ENCODE measurements at regions not wholly inside any gene's neighbourhood (a gene's known extent, or its start where the extent isn't known, plus 50 kb on each side); places are given as distances from the start of the nearest gene placed in this dataset.
"Not testable (repeated sequence)": the region's sequence is repeated elsewhere in the genome, so short reads cannot be mapped to it uniquely, and the experiment has no call there.

- Histone ChIP-seq H3K9me3 (ENCODE audit: insufficient read depth, low read depth, low read length) (no peaks in the 10 kb centered on the region), H3K36me3 (ENCODE audit: insufficient read depth, low read length) (no peaks in the 10 kb centered on the region), H3K27me3 (ENCODE audit: insufficient read depth, low read length) (no peaks in the 10 kb centered on the region), H3K9ac (ENCODE audit: low read depth, low read length) (no peak overlapping the region), H3K27ac (ENCODE audit: low read depth, low read length) (no peak overlapping the region), H3K4me1 (ENCODE audit: insufficient read depth, low read length) (0 out of 2 replicates have a peak, but pooled peaks cover under 1% of the 10 kb centered on the region), H3K4me3 (ENCODE audit: low read length) (no peak overlapping the region)
Measured at GRCh38 chr5:108587821-108588220, 159.9 kb upstream of the FER start.

GRCh38 chr5:108581026-108581425, 166.7 kb upstream of the FER start:
- Histone ChIP-seq H3K9me3 (ENCODE audit: insufficient read depth, low read depth, low read length) (no peaks in the 10 kb centered on the region), H3K36me3 (ENCODE audit: insufficient read depth, low read length) (no peaks in the 10 kb centered on the region), H3K9ac (ENCODE audit: low read depth, low read length) (no peak overlapping the region), H3K4me1 (ENCODE audit: insufficient read depth, low read length) (0 out of 2 replicates have a peak, but pooled peaks cover 4% of the 10 kb centered on the region), H3K4me3 (ENCODE audit: low read length) (no peak overlapping the region), H3K27ac (ENCODE audit: low read depth, low read length) (no peak overlapping the region), H3K27me3 (ENCODE audit: insufficient read depth, low read length) (no peaks in the 10 kb centered on the region)

GRCh38 chr5:108579236-108579635, 168.5 kb upstream of the FER start:
- Histone ChIP-seq H3K9ac (ENCODE audit: low read depth, low read length) (no peak overlapping the region), H3K27ac (ENCODE audit: low read depth, low read length) (no peak overlapping the region), H3K4me3 (ENCODE audit: low read length) (no peak overlapping the region), H3K4me1 (ENCODE audit: insufficient read depth, low read length) (0 out of 2 replicates have a peak, but pooled peaks cover 4% of the 10 kb centered on the region), H3K36me3 (ENCODE audit: insufficient read depth, low read length) (no peaks in the 10 kb centered on the region), H3K9me3 (ENCODE audit: insufficient read depth, low read depth, low read length) (peaks cover 11% of the 10 kb centered on the region), H3K27me3 (ENCODE audit: insufficient read depth, low read length) (no peaks in the 10 kb centered on the region)
- 94% methylated on average over 4 of the region's 4 CpGs for WGBS

- Histone ChIP-seq H3K4me1 (ENCODE audit: insufficient read depth, low read length) (0 out of 2 replicates have a peak, but pooled peaks cover 4% of the 10 kb centered on the region), H3K9ac (ENCODE audit: low read depth, low read length) (no peak overlapping the region), H3K9me3 (ENCODE audit: insufficient read depth, low read depth, low read length) (peaks cover 12% of the 10 kb centered on the region), H3K27me3 (ENCODE audit: insufficient read depth, low read length) (no peaks in the 10 kb centered on the region), H3K27ac (ENCODE audit: low read depth, low read length) (no peak overlapping the region), H3K4me3 (ENCODE audit: low read length) (no peak overlapping the region), H3K36me3 (ENCODE audit: insufficient read depth, low read length) (no peaks in the 10 kb centered on the region)
- no CpG with 5 or more reads among the region's 1 CpG for WGBS
Measured at GRCh38 chr5:108578791-108579190, 168.9 kb upstream of the FER start.

GRCh38 chr5:108567429-108567828, 180.3 kb upstream of the FER start:
- no peaks in the 10 kb centered on the region for H3K36me3 ChIP-seq (ENCODE audit: insufficient read depth, low read length)
- H3K9me3 ChIP-seq (ENCODE audit: insufficient read depth, low read depth, low read length), result peaks cover 12% of the 10 kb centered on the region
- peaks cover 13% of the 10 kb centered on the region for H3K4me1 ChIP-seq (ENCODE audit: insufficient read depth, low read length)
- no peak overlapping the region for H3K4me3 ChIP-seq (ENCODE audit: low read length)
- WGBS, result 86% methylated on average over 9 of the region's 9 CpGs
- no peak overlapping the region for H3K9ac ChIP-seq (ENCODE audit: low read depth, low read length)
- H3K27me3 ChIP-seq (ENCODE audit: insufficient read depth, low read length), result no peaks in the 10 kb centered on the region
- no peak overlapping the region for H3K27ac ChIP-seq (ENCODE audit: low read depth, low read length)

- Histone ChIP-seq H3K27ac (ENCODE audit: low read depth, low read length) (peak overlapping the region; percentile 6; the same call in 1 of the 2 replicates), H3K27me3 (ENCODE audit: insufficient read depth, low read length) (no peaks in the 10 kb centered on the region), H3K9me3 (ENCODE audit: insufficient read depth, low read depth, low read length) (peaks cover 12% of the 10 kb centered on the region), H3K4me1 (ENCODE audit: insufficient read depth, low read length) (peaks cover 25% of the 10 kb centered on the region), H3K36me3 (ENCODE audit: insufficient read depth, low read length) (no peaks in the 10 kb centered on the region), H3K9ac (ENCODE audit: low read depth, low read length) (no peak overlapping the region), H3K4me3 (ENCODE audit: low read length) (no peak overlapping the region)
Measured at GRCh38 chr5:108564441-108564840, 182.5 kb upstream of the FBXL17 start.

- H3K9ac ChIP-seq (ENCODE audit: low read depth, low read length), result no peak overlapping the region
- no peak overlapping the region for H3K4me3 ChIP-seq (ENCODE audit: low read length)
- peaks cover 12% of the 10 kb centered on the region for H3K9me3 ChIP-seq (ENCODE audit: insufficient read depth, low read depth, low read length)
- no peaks in the 10 kb centered on the region for H3K27me3 ChIP-seq (ENCODE audit: insufficient read depth, low read length)
- H3K27ac ChIP-seq (ENCODE audit: low read depth, low read length), result peak overlapping the region; percentile 5; the same call in 1 of the 2 replicates
- H3K36me3 ChIP-seq (ENCODE audit: insufficient read depth, low read length), result no peaks in the 10 kb centered on the region
- H3K4me1 ChIP-seq (ENCODE audit: insufficient read depth, low read length), result peaks cover 25% of the 10 kb centered on the region
Measured at GRCh38 chr5:108562205-108562454, 180.2 kb upstream of the FBXL17 start.

- Histone ChIP-seq H3K4me3 (ENCODE audit: low read length) (no peak overlapping the region), H3K9ac (ENCODE audit: low read depth, low read length) (no peak overlapping the region), H3K4me1 (ENCODE audit: insufficient read depth, low read length) (peaks cover 25% of the 10 kb centered on the region), H3K27me3 (ENCODE audit: insufficient read depth, low read length) (no peaks in the 10 kb centered on the region), H3K9me3 (ENCODE audit: insufficient read depth, low read depth, low read length) (peaks cover 12% of the 10 kb centered on the region), H3K27ac (ENCODE audit: low read depth, low read length) (peak overlapping the region; percentile 92), H3K36me3 (ENCODE audit: insufficient read depth, low read length) (no peaks in the 10 kb centered on the region)
- WGBS, result 22% methylated on average over 2 of the region's 2 CpGs
Measured at GRCh38 chr5:108561416-108562204, 179.7 kb upstream of the FBXL17 start.

- H3K27me3 ChIP-seq (ENCODE audit: insufficient read depth, low read length), result no peaks in the 10 kb centered on the region
- H3K4me3 ChIP-seq (ENCODE audit: low read length), result no peak overlapping the region
- no peak overlapping the region for H3K9ac ChIP-seq (ENCODE audit: low read depth, low read length)
- no peaks in the 10 kb centered on the region for H3K36me3 ChIP-seq (ENCODE audit: insufficient read depth, low read length)
- peaks cover 25% of the 10 kb centered on the region for H3K4me1 ChIP-seq (ENCODE audit: insufficient read depth, low read length)
- WGBS, result 93% methylated on average over 1 of the region's 1 CpG
- peaks cover 4% of the 10 kb centered on the region for H3K9me3 ChIP-seq (ENCODE audit: insufficient read depth, low read depth, low read length)
- H3K27ac ChIP-seq (ENCODE audit: low read depth, low read length), result peak overlapping the region; percentile 66; the same call in 1 of the 2 replicates
Measured at GRCh38 chr5:108560581-108560980, 178.7 kb upstream of the FBXL17 start.

- WGBS, result 100% methylated on average over 1 of the region's 2 CpGs
- Histone ChIP-seq H3K9ac (ENCODE audit: low read depth, low read length) (no peak overlapping the region), H3K4me1 (ENCODE audit: insufficient read depth, low read length) (peaks cover 28% of the 10 kb centered on the region), H3K9me3 (ENCODE audit: insufficient read depth, low read depth, low read length) (peaks cover 1% of the 10 kb centered on the region), H3K27ac (ENCODE audit: low read depth, low read length) (no peak overlapping the region), H3K27me3 (ENCODE audit: insufficient read depth, low read length) (no peaks in the 10 kb centered on the region), H3K36me3 (ENCODE audit: insufficient read depth, low read length) (no peaks in the 10 kb centered on the region), H3K4me3 (ENCODE audit: low read length) (no peak overlapping the region)
Measured at GRCh38 chr5:108560166-108560565, 178.3 kb upstream of the FBXL17 start.

- not testable (repeated sequence) for H3K27me3 ChIP-seq (ENCODE audit: insufficient read depth, low read length); H3K36me3 ChIP-seq (ENCODE audit: insufficient read depth, low read length); H3K27ac ChIP-seq (ENCODE audit: low read depth, low read length); H3K4me3 ChIP-seq (ENCODE audit: low read length); H3K9me3 ChIP-seq (ENCODE audit: insufficient read depth, low read depth, low read length); H3K9ac ChIP-seq (ENCODE audit: low read depth, low read length)
- peaks cover 20% of the 10 kb centered on the region for H3K4me1 ChIP-seq (ENCODE audit: insufficient read depth, low read length)
- WGBS, result 88% methylated on average over 12 of the region's 24 CpGs
Measured at GRCh38 chr5:108558840-108559239, 176.9 kb upstream of the FBXL17 start.

- not testable (repeated sequence) for H3K4me3 ChIP-seq (ENCODE audit: low read length)
Measured at GRCh38 chr5:108558142-108558541, 176.2 kb upstream of the FBXL17 start.

More at GRCh38 chr5:108558142-108558541, 176.2 kb upstream of the FBXL17 start:
- H3K9ac ChIP-seq (ENCODE audit: low read depth, low read length); H3K27me3 ChIP-seq (ENCODE audit: insufficient read depth, low read length); H3K9me3 ChIP-seq (ENCODE audit: insufficient read depth, low read depth, low read length); H3K36me3 ChIP-seq (ENCODE audit: insufficient read depth, low read length); H3K27ac ChIP-seq (ENCODE audit: low read depth, low read length): not testable (repeated sequence)
- WGBS, result 99% methylated on average over 2 of the region's 5 CpGs
- H3K4me1 ChIP-seq (ENCODE audit: insufficient read depth, low read length), result peaks cover 20% of the 10 kb centered on the region
